ENCODE measurements at regions not wholly inside any gene's neighbourhood (a gene's known extent, or its start where the extent isn't known, plus 50 kb on each side); places are given as distances from the start of the nearest gene placed in this dataset.

- no peak for TF ChIP-seq CTCF (IDR thresholded peaks at IDR 0.05)
- TF ChIP-seq POLR2A (IDR thresholded peaks at IDR 0.05; ENCODE audit: low read depth), result no peak
- TF ChIP-seq POLR2AphosphoS5 (IDR thresholded peaks at IDR 0.05), result no peak
Observed at GRCh38 chr13:74528734-74529513, 394.7 kb upstream of the KLF12 start.
